ENCODE measurements at regions not wholly inside any gene's neighbourhood (a gene's known extent, or its start where the extent isn't known, plus 50 kb on each side); places are given as distances from the start of the nearest gene placed in this dataset.
A peak's percentile ranks its signal among the peaks of the same experiment; 100 is the strongest.

GRCh38 chr11:43021466-43021865, 290.3 kb upstream of the API5 start:
- no peak for ATAC-seq
- no peaks in the 10 kb centered on the region for H3K27me3 Mint-ChIP-seq
- H3K4me1 Mint-ChIP-seq, result no peaks in the 10 kb centered on the region
- H3K4me3 Mint-ChIP-seq, result no peak overlapping the region
- no peak overlapping the region for H3K27ac Mint-ChIP-seq
- peaks cover 4 to 8% of the 10 kb centered on the region in 2 donors for H3K9me3 Mint-ChIP-seq
- no peak for DNase-seq

- H3K4me3 Mint-ChIP-seq, result no peak overlapping the region
- H3K27me3 Mint-ChIP-seq, result no peaks in the 10 kb centered on the region
- peaks cover 7 to 14% of the 10 kb centered on the region in 2 donors for H3K9me3 Mint-ChIP-seq
- no peaks in the 10 kb centered on the region for H3K4me1 Mint-ChIP-seq
- ATAC-seq, result no peak
- H3K27ac Mint-ChIP-seq, result no peak overlapping the region
- DNase-seq, result no peak
These were observed 277.5 kb upstream of the API5 start for GRCh38 chr11:43034341-43034740.

DNA sequence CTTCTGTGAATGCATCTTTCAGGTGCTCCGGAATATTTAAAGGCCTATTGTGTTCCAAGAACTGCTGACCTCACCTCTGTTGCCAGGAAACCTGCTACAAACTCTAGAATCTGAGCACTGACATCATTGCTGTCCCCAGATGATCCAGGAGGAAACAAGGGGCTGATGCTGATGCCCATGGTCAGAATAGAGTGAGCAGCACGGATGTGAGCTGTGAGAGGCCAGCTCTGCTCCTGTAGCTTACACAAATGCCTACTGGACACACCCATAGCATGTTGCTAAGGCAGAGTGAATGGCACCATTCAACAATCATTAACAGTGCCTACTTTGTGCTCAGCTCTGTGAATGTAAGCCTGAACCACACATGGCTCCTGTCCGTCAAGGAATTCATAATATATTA, 276.7 kb upstream of the API5 start:
- DNase-seq, result no peak
- ATAC-seq, result no peak
- no peak overlapping the region for H3K4me3 Mint-ChIP-seq
- no peaks in the 10 kb centered on the region for H3K4me1 Mint-ChIP-seq
- no peak overlapping the region for H3K27ac Mint-ChIP-seq
- no peaks in the 10 kb centered on the region for H3K27me3 Mint-ChIP-seq
- peaks cover 9 to 16% of the 10 kb centered on the region in 2 donors for H3K9me3 Mint-ChIP-seq

- H3K27ac Mint-ChIP-seq, result no peak overlapping the region
- H3K4me1 Mint-ChIP-seq, result no peaks in the 10 kb centered on the region
- DNase-seq (no peak), ATAC-seq (no peak)
- no peak overlapping the region for H3K4me3 Mint-ChIP-seq
- no peaks in the 10 kb centered on the region for H3K27me3 Mint-ChIP-seq
- peaks cover 0 to 4% of the 10 kb centered on the region in 2 donors for H3K9me3 Mint-ChIP-seq
These were observed 258.0 kb upstream of the API5 start for GRCh38 chr11:43053638-43054412.

GRCh38 chr11:43067681-43068080, 244.1 kb upstream of the API5 start:
- H3K9me3 Mint-ChIP-seq, result peaks cover 7 to 31% of the 10 kb centered on the region in 2 donors
- DNase-seq, result no peak
- H3K4me3 Mint-ChIP-seq, result no peak overlapping the region
- ATAC-seq, result no peak
- no peaks in the 10 kb centered on the region for H3K4me1 Mint-ChIP-seq
- H3K27ac Mint-ChIP-seq, result no peak overlapping the region
- H3K27me3 Mint-ChIP-seq, result no peaks in the 10 kb centered on the region

DNA sequence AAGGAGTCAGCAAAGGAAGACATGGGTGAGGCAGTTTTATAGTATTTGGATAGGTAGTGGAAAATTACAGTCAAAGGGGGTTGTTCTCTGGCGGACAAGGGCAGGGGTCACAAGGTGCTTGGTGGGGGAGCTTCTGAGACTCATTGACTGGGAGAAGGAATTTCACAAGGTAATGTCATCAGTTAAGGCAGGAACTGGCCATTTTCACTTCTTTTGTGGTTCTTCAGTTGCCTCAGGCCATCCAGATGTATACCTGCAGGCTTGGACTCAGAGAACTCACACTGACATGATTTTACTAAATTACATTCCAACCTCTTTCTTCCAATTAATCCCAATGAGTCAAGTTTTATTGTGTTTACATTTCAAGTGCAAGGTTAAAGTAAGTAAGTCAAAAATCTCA, 240.5 kb upstream of the API5 start:
- Mint-ChIP-seq H3K9me3 (peaks cover 13 to 38% of the 10 kb centered on the region in 2 donors), H3K4me3 (no peak overlapping the region), H3K27ac (no peak overlapping the region), H3K27me3 (no peaks in the 10 kb centered on the region), H3K4me1 (no peaks in the 10 kb centered on the region)
- DNase-seq (no peak), ATAC-seq (no peak)

DNA sequence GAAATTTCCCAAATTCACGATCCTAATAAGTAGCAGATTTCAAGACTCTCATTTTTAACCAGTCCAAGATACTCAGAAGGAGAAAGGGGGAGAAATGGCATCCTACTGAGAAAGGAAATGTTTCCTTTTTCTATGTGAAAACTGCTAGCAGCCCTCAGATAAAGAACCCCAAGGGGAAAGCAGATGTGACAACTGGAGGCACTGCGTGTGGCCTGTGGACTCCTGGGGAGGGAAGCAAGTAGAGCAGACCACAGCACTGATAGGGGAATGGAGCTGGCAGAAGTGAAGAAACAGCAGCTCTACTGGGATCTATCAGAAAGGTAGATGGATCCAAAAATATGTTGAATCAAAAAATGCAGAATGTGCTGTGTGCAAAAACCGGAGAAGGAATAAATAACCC, 239.7 kb upstream of the API5 start:
- no peak for ATAC-seq

GRCh38 chr11:43072911-43073310, 238.9 kb upstream of the API5 start:
- Mint-ChIP-seq H3K27me3 (no peaks in the 10 kb centered on the region), H3K9me3 (peaks cover 13 to 38% of the 10 kb centered on the region in 2 donors), H3K4me3 (no peak overlapping the region), H3K27ac (no peak overlapping the region), H3K4me1 (no peaks in the 10 kb centered on the region)
- no peak for ATAC-seq
- no peak for DNase-seq

More for the DNA sequence above, 239.7 kb upstream of the API5 start:
- Mint-ChIP-seq H3K4me3 (no peak overlapping the region), H3K4me1 (no peaks in the 10 kb centered on the region), H3K27ac (no peak overlapping the region), H3K27me3 (no peaks in the 10 kb centered on the region), H3K9me3 (peaks cover 13 to 38% of the 10 kb centered on the region in 2 donors)
- DNase-seq, result no peak

DNA sequence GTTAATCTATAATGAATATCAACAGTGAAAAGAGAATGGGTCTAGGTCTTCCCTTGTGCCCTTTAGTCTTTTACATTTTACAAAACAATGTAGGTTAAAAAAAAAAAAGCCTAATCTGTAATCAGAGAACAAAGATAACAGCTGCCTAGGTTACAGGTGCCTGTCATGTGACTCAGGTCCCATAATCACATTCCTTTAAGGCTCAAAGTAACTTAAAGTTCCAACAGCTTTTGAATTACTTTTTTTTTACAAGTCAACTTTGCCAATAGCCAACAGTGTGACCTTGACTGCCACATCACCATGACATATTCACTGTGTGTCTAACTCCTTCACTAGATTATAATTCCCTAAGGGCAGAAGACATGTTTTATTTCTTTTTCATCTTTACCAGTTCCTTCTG, 237.0 kb upstream of the API5 start:
- no peak overlapping the region for H3K27ac Mint-ChIP-seq

DNA sequence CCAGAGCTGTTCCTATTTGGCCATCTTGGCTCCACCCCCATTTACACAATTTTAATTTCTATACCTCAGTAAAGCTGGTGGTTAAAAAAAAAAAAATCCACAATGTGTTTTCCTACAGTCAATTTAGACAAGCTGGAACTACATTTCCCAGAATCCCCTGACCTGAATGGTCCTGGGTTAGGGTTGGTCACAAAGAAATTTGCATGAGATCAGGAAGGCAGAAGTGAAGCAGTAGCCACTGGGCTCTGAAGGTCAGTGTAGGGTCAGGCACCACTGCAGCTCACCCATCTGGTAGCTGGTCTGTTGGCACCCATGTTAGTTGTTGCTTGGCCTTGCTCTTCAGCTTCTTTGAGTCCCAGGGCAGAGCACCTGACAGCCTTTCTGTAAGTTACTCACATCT, 210.7 kb upstream of the API5 start:
- no peak for DNase-seq
- Mint-ChIP-seq H3K27ac (no peak overlapping the region), H3K4me1 (no peaks in the 10 kb centered on the region), H3K4me3 (no peak overlapping the region), H3K9me3 (peaks cover 0 to 6% of the 10 kb centered on the region in 2 donors), H3K27me3 (no peaks in the 10 kb centered on the region)
- ATAC-seq, result no peak

More for the DNA sequence above, 237.0 kb upstream of the API5 start:
- Mint-ChIP-seq H3K9me3 (peaks cover 13 to 24% of the 10 kb centered on the region in 2 donors), H3K27me3 (no peaks in the 10 kb centered on the region), H3K4me3 (no peak overlapping the region), H3K4me1 (no peaks in the 10 kb centered on the region)
- no peak for DNase-seq
- no peak for ATAC-seq

- ATAC-seq (no peak), DNase-seq (no peak)
- no peaks in the 10 kb centered on the region for H3K4me1 Mint-ChIP-seq
- H3K27me3 Mint-ChIP-seq, result no peaks in the 10 kb centered on the region
- H3K9me3 Mint-ChIP-seq, result peaks cover 0 to 6% of the 10 kb centered on the region in 2 donors
- H3K27ac Mint-ChIP-seq, result no peak overlapping the region
- no peak overlapping the region for H3K4me3 Mint-ChIP-seq
These were observed 195.7 kb upstream of the API5 start for GRCh38 chr11:43116071-43116470.

GRCh38 chr11:43119275-43119970, 192.4 kb upstream of the API5 start:
- Mint-ChIP-seq H3K4me3 (no peak overlapping the region), H3K9me3 (peaks cover 0 to 6% of the 10 kb centered on the region in 2 donors), H3K4me1 (no peaks in the 10 kb centered on the region), H3K27ac (no peak overlapping the region), H3K27me3 (no peaks in the 10 kb centered on the region)
- DNase-seq (no peak), ATAC-seq (no peak)

GRCh38 chr11:43122546-43122945, 189.2 kb upstream of the API5 start:
- Mint-ChIP-seq H3K4me3 (no peak overlapping the region), H3K9me3 (no peaks in the 10 kb centered on the region), H3K4me1 (no peaks in the 10 kb centered on the region), H3K27ac (no peak overlapping the region), H3K27me3 (no peaks in the 10 kb centered on the region)
- DNase-seq, result no peak
- ATAC-seq, result no peak

DNA sequence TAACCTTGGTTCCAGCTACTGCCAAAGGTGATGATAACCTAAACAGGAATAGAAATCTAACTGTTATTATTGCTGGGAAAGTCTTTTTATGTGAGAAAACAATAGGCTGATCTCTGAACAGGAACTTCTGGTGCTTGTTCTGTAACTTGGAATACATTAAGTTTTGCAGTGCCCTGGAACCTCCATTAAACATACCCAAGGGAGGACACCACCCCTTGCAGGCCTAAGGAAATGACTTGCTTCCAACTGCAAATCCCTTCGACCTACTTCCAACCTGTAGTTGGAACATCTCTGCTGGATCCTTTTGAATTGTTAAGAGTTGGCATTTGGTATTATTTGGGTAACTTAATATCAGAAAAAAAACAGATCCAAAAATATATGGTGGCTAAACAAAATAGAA, 188.4 kb upstream of the API5 start:
- Mint-ChIP-seq H3K27me3 (no peaks in the 10 kb centered on the region), H3K4me3 (no peak overlapping the region), H3K27ac (no peak overlapping the region), H3K4me1 (no peaks in the 10 kb centered on the region), H3K9me3 (no peaks in the 10 kb centered on the region)
- DNase-seq, result no peak
- ATAC-seq, result no peak

DNA sequence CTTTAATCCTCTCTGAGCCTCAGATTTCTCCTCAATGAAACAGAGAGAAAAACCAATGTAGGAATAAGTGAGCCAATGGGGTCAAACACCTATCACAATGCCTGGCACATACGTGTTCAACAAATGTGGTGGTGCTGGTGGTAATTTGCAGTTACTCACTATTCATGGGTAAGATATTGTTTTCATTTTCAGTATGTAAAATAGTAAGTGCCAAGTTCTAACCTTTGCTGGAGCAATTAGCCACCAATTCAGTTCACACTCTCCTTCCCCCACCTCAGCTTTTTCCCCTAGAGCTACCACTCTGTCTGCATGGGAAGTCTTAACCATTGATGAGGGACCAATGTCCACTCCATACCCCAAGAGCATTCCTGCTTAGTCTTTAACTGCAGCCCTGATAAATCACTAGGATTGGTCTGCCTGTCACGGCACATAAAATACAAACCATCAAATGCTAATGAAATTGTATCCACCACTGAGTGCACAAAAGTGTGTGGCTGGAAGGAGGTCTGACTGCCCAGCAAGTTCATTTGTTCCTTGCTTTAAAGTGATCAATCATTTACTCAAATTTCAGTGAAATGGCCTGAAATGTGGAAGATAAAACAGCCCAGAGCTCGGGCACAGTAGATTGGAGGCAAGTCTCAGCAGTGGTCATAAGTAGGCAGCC, 187.4 kb upstream of the API5 start:
- peaks cover 3% of the 10 kb centered on the region for H3K27me3 Mint-ChIP-seq
- H3K27ac Mint-ChIP-seq, result no peak overlapping the region
- H3K4me3 Mint-ChIP-seq, result no peak overlapping the region
- H3K9me3 Mint-ChIP-seq, result no peaks in the 10 kb centered on the region
- no peaks in the 10 kb centered on the region for H3K4me1 Mint-ChIP-seq
- ATAC-seq, result no peak
- no peak for DNase-seq

DNA sequence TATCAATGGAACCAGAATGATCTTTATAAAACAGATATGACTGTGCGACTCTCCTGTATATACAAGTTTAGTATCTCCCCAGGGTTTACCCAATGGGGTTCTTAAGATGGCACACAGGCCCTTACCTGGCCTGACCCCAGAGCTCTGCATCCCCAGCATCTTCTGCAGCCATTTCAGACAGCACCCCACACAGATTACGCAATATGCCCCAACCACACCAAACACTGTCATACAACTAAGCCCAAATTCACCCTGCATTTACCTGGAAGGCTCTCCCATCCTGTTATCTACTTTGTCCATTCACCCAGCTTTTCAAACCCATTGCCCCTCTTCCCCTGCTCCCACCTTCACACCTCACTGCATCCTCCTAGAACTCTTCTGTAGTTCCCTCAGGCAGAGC, 182.5 kb upstream of the API5 start:
- no peak for ATAC-seq
- Mint-ChIP-seq H3K27ac (peak overlapping the region in 1 of 2 donors; percentile 56), H3K4me3 (no peak overlapping the region), H3K27me3 (peaks cover 8% of the 10 kb centered on the region), H3K4me1 (no peaks in the 10 kb centered on the region), H3K9me3 (no peaks in the 10 kb centered on the region)
- no peak for DNase-seq

Data from stimulated activated naive CD8-positive, alpha-beta T cell treated with anti-CD3 and anti-CD28 coated beads, Interleukin-15, amount 100 ng/mL, for 72 hours (primary cell).